HEK293 (cell line): ENCODE measurements at regions not wholly inside any gene's neighbourhood (a gene's known extent, or its start where the extent isn't known, plus 50 kb on each side); places are given as distances from the start of the nearest gene placed in this dataset.
A peak's percentile ranks its signal among the peaks of the same experiment; 100 is the strongest.

Source experiments
- CTCF ChIA-PET: fragments of 350-600 bp; formaldehyde crosslinking; extraction: SDS; loops from one replicate; lab custom pipeline; 2021; ENCODE audit warnings: antibody characterized with exemption; lab: Yijun Ruan, JAX
- POLR2A ChIA-PET: fragments of 300-600 bp; formaldehyde crosslinking; extraction: SDS; loops from one replicate; lab custom pipeline; 2020; ENCODE audit warnings: antibody characterized with exemption, inconsistent platforms; lab: Yijun Ruan, JAX
- H3K27ac ChIP-seq: fragments of 200-500 bp; sonication (Bioruptor generic); 2 replicates; pipeline ENCODE4 v1.5.1; 2014; ENCODE audit warnings: low read depth, low read length, control low read depth, inconsistent platforms; ENCODE audit errors: extremely low read depth
- H3K36me3 ChIP-seq, 2 experiments: fragments of 200-500 bp in 1 of 2; sonication (Bioruptor generic) in 1 of 2; 1 replicate in 1 of 2; 2 replicates in 1 of 2; pipeline ENCODE4 v1.5.1; 2014 to 2017; ENCODE audit warnings: inconsistent platforms in 2 of 2, low read length in 2 of 2; ENCODE audit not compliant: control insufficient read depth in 2 of 2, insufficient read depth in 1 of 2
- H3K4me1 ChIP-seq: fragments of 200-500 bp; sonication (Bioruptor generic); 2 replicates; pipeline ENCODE4 v1.5.1; 2014; ENCODE audit warnings: mild to moderate bottlenecking, low read length, inconsistent platforms; ENCODE audit not compliant: control insufficient read depth, insufficient read depth
- H3K4me3 ChIP-seq: 2 replicates; pipeline ENCODE4 v1.5.1; 2011; ENCODE audit warnings: low read depth, mild to moderate bottlenecking, control low read depth, low read length, moderate library complexity
- H3K9me3 ChIP-seq: fragments of 200-500 bp; sonication (Bioruptor generic); 2 replicates; pipeline ENCODE4 v1.5.1; 2014; ENCODE audit warnings: low read depth, low read length, inconsistent platforms; ENCODE audit not compliant: control insufficient read depth, insufficient read depth
- GLIS1 ChIP-seq: fragments of 450-650 bp; formaldehyde crosslinking; IDR thresholded peaks from 2 replicates; pipeline ENCODE4 v1.5.1; 2016; ENCODE audit warnings: missing biosample characterization, missing genetic modification characterization
- OVOL3 ChIP-seq: fragments of 450-650 bp; formaldehyde crosslinking; IDR thresholded peaks from 2 replicates; pipeline ENCODE4 v1.5.1; 2016; ENCODE audit warnings: missing biosample characterization, missing genetic modification characterization
- PRDM10 ChIP-seq: fragments of 450-650 bp; formaldehyde crosslinking; IDR thresholded peaks from 2 replicates; pipeline ENCODE4 v1.5.1; 2016; ENCODE audit warnings: missing biosample characterization, missing genetic modification characterization
- TSHZ1 ChIP-seq: fragments of 450-650 bp; formaldehyde crosslinking; IDR thresholded peaks from 2 replicates; pipeline ENCODE4 v1.5.1; 2016; ENCODE audit warnings: missing biosample characterization, missing genetic modification characterization, borderline replicate concordance
- ZBTB11 ChIP-seq: fragments of 450-650 bp; formaldehyde crosslinking; conservative IDR thresholded peaks from 2 replicates; pipeline ENCODE4 v1.5.1; 2016; ENCODE audit warnings: low read depth, missing biosample characterization, missing genetic modification characterization
- ZBTB26 ChIP-seq: fragments of 450-650 bp; formaldehyde crosslinking; optimal IDR thresholded peaks from 2 replicates; pipeline ENCODE3; 2016; ENCODE audit warnings: missing biosample characterization, mild to moderate bottlenecking, missing genetic modification characterization
- ZBTB48 ChIP-seq: fragments of 450-650 bp; formaldehyde crosslinking; IDR thresholded peaks from 2 replicates; pipeline ENCODE4 v1.5.1; 2016; ENCODE audit warnings: missing biosample characterization, missing genetic modification characterization
- ZNF133 ChIP-seq: fragments of 450-650 bp; formaldehyde crosslinking; IDR thresholded peaks from 2 replicates; pipeline ENCODE4 v1.5.1; 2016; ENCODE audit warnings: missing biosample characterization, missing genetic modification characterization
- ZNF280D ChIP-seq: fragments of 450-650 bp; formaldehyde crosslinking; IDR thresholded peaks from 2 replicates; pipeline ENCODE4 v1.5.1; 2016; ENCODE audit warnings: missing biosample characterization, missing genetic modification characterization
- ZNF311 ChIP-seq: fragments of 450-650 bp; formaldehyde crosslinking; IDR thresholded peaks from 2 replicates; pipeline ENCODE4 v1.5.1; 2017; ENCODE audit warnings: missing biosample characterization, missing genetic modification characterization, borderline replicate concordance
- ZNF449 ChIP-seq: fragments of 450-650 bp; formaldehyde crosslinking; IDR thresholded peaks from 2 replicates; pipeline ENCODE4 v1.5.1; 2017; ENCODE audit warnings: missing biosample characterization, mild to moderate bottlenecking, missing genetic modification characterization, moderate library complexity
- ZNF501 ChIP-seq: fragments of 450-650 bp; formaldehyde crosslinking; IDR thresholded peaks from 2 replicates; pipeline ENCODE4 v1.5.1; 2016; ENCODE audit warnings: missing biosample characterization, missing genetic modification characterization
- ZNF510 ChIP-seq: fragments of 450-650 bp; formaldehyde crosslinking; IDR thresholded peaks from 2 replicates; pipeline ENCODE4 v1.5.1; 2018; ENCODE audit warnings: mild to moderate bottlenecking, missing genetic modification characterization, missing biosample characterization; ENCODE audit not compliant: insufficient replicate concordance
- ZNF555 ChIP-seq: fragments of 450-650 bp; formaldehyde crosslinking; conservative IDR thresholded peaks from 2 replicates; pipeline ENCODE4 v1.5.1; 2017; ENCODE audit warnings: missing biosample characterization, mild to moderate bottlenecking, missing genetic modification characterization, inconsistent platforms
- ZNF654 ChIP-seq: fragments of 450-650 bp; formaldehyde crosslinking; IDR thresholded peaks from 2 replicates; pipeline ENCODE4 v1.5.1; 2016; ENCODE audit warnings: low read depth, missing biosample characterization, missing genetic modification characterization
- ZNF843 ChIP-seq: fragments of 450-650 bp; formaldehyde crosslinking; IDR thresholded peaks from 2 replicates; pipeline ENCODE4 v1.5.1; 2016; ENCODE audit warnings: missing biosample characterization, missing genetic modification characterization

- ChIA-PET CTCF (interaction anchor here (1.7 kb wide), 1 partner anchor 35 kb away, joined by 5 read pairs; no protein-coding TSS in a partner anchor), POLR2A (interaction anchor here (0.6 to 5.4 kb wide), 15 partner anchors 7 to 954 kb away, joined by 3 to 35 read pairs (median 6); a partner anchor contains a TSS)
- peaks cover 0 to 12% of the 10 kb centered on the region in 2 experiments; a peak in 1 of 3 replicates for H3K36me3 ChIP-seq
- H3K27ac ChIP-seq, result peak overlapping the region; percentile 61
- no peaks in the 10 kb centered on the region for H3K4me1 ChIP-seq
- H3K4me3 ChIP-seq, result peak overlapping the region; percentile 68
- no peaks in the 10 kb centered on the region for H3K9me3 ChIP-seq
- TF ChIP-seq ZBTB48, result no peak
- TF ChIP-seq ZNF843 (tag by site-specific recombination), result no peak
- TF ChIP-seq TSHZ1, result no peak; the same call in 1 of the 2 replicates
- no peak for TF ChIP-seq ZNF280D (tag by site-specific recombination)
- TF ChIP-seq ZNF311 (tag by site-specific recombination), result no peak
- peak; percentile 71 for TF ChIP-seq PRDM10 (tag by site-specific recombination)
- TF ChIP-seq ZNF510 (tag by site-specific recombination), result no peak
- 0 out of 2 replicates have a peak, but pooled peaks have one; percentile 59 for TF ChIP-seq ZNF501 (tag by site-specific recombination)
- no peak for TF ChIP-seq ZNF555 (tag by site-specific recombination)
- no peak for TF ChIP-seq GLIS1
- TF ChIP-seq OVOL3 (tag by site-specific recombination), result no peak
- TF ChIP-seq ZNF133 (tag by site-specific recombination), result no peak
- TF ChIP-seq ZNF449 (tag by site-specific recombination), result no peak
- TF ChIP-seq ZBTB11 (tag by site-specific recombination), result no peak
- peak; percentile 30 for TF ChIP-seq ZBTB26 (tag by site-specific recombination)
- 0 out of 2 replicates have a peak, but pooled peaks have one; percentile 2 for TF ChIP-seq ZNF654 (tag by site-specific recombination)
These were observed 136.7 kb downstream of the HFE start for GRCh38 chr6:26223650-26224546.
